ENCODE measurements at regions not wholly inside any gene's neighbourhood (a gene's known extent, or its start where the extent isn't known, plus 50 kb on each side); places are given as distances from the start of the nearest gene placed in this dataset.

- Histone ChIP-seq H3K9me2 (ENCODE audit: insufficient read depth, low read length) (no peaks in the 10 kb centered on the region), H3K27ac (ENCODE audit: low read length) (no peak overlapping the region), H3K9me3 (ENCODE audit: low read length) (no peaks in the 10 kb centered on the region), H2AFZ (ENCODE audit: low read depth, low read length) (no peak overlapping the region), H3K4me2 (ENCODE audit: low read length) (no peak overlapping the region), H4K20me1 (ENCODE audit: insufficient read depth) (no peaks in the 10 kb centered on the region), H3K4me3 (ENCODE audit: low read length) (no peak overlapping the region), H3K9ac (ENCODE audit: low read length) (no peak overlapping the region), H3K36me3 (ENCODE audit: insufficient read depth, low read length) (no peaks in the 10 kb centered on the region), H3F3A (ENCODE audit: insufficient read depth, low read length, poor library complexity, severe bottlenecking) (no peaks in the 10 kb centered on the region), H3K79me2 (replicated peaks; ENCODE audit: insufficient read depth, low read length) (no peaks in the 10 kb centered on the region), H3K27me3 (ENCODE audit: insufficient read depth, low read depth, low read length) (no peaks in the 10 kb centered on the region)
- TF ChIP-seq, protein P1, sequence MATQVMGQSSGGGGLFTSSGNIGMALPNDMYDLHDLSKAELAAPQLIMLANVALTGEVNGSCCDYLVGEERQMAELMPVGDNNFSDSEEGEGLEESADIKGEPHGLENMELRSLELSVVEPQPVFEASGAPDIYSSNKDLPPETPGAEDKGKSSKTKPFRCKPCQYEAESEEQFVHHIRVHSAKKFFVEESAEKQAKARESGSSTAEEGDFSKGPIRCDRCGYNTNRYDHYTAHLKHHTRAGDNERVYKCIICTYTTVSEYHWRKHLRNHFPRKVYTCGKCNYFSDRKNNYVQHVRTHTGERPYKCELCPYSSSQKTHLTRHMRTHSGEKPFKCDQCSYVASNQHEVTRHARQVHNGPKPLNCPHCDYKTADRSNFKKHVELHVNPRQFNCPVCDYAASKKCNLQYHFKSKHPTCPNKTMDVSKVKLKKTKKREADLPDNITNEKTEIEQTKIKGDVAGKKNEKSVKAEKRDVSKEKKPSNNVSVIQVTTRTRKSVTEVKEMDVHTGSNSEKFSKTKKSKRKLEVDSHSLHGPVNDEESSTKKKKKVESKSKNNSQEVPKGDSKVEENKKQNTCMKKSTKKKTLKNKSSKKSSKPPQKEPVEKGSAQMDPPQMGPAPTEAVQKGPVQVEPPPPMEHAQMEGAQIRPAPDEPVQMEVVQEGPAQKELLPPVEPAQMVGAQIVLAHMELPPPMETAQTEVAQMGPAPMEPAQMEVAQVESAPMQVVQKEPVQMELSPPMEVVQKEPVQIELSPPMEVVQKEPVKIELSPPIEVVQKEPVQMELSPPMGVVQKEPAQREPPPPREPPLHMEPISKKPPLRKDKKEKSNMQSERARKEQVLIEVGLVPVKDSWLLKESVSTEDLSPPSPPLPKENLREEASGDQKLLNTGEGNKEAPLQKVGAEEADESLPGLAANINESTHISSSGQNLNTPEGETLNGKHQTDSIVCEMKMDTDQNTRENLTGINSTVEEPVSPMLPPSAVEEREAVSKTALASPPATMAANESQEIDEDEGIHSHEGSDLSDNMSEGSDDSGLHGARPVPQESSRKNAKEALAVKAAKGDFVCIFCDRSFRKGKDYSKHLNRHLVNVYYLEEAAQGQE (IDR thresholded peaks at IDR 0.05; ENCODE audit: borderline replicate concordance), result no peak
- no peak for TF ChIP-seq CTCF (IDR thresholded peaks at IDR 0.05; ENCODE audit: poor library complexity, severe bottlenecking)
- no peak for TF ChIP-seq MXI1 (conservative IDR thresholded peaks at IDR 0.05; ENCODE audit: poor library complexity, severe bottlenecking)
- no peak for TF ChIP-seq EP300 (conservative IDR thresholded peaks at IDR 0.05; ENCODE audit: poor library complexity, severe bottlenecking)
- no peak for TF ChIP-seq POLR2AphosphoS5 (IDR thresholded peaks at IDR 0.05)
- no peak for TF ChIP-seq RAD21 (conservative IDR thresholded peaks at IDR 0.05)
These were observed 268.7 kb downstream of the EDEM1 start for GRCh38 chr3:5456199-5456598.

GRCh38 chr3:5458526-5458925 is 271.0 kb downstream of the EDEM1 start:
- H3K9me3 ChIP-seq (ENCODE audit: low read length), result no peaks in the 10 kb centered on the region
- H4K20me1 ChIP-seq (ENCODE audit: insufficient read depth), result no peaks in the 10 kb centered on the region
- H3K4me2 ChIP-seq (ENCODE audit: low read length), result no peak overlapping the region
- H3K36me3 ChIP-seq (ENCODE audit: insufficient read depth, low read length), result no peaks in the 10 kb centered on the region
- H3K27ac ChIP-seq (ENCODE audit: low read length), result no peak overlapping the region
- H3K27me3 ChIP-seq (ENCODE audit: insufficient read depth, low read depth, low read length), result no peaks in the 10 kb centered on the region
- no peaks in the 10 kb centered on the region for H3K79me2 ChIP-seq (replicated peaks; ENCODE audit: insufficient read depth, low read length)
- TF ChIP-seq, protein P1 (IDR thresholded peaks at IDR 0.05; ENCODE audit: borderline replicate concordance), result no peak
- TF ChIP-seq RAD21 (conservative IDR thresholded peaks at IDR 0.05) (no peak), MXI1 (conservative IDR thresholded peaks at IDR 0.05; ENCODE audit: poor library complexity, severe bottlenecking) (no peak), CTCF (IDR thresholded peaks at IDR 0.05; ENCODE audit: poor library complexity, severe bottlenecking) (no peak), EP300 (conservative IDR thresholded peaks at IDR 0.05; ENCODE audit: poor library complexity, severe bottlenecking) (no peak), EZH2 (IDR thresholded peaks at IDR 0.05; ENCODE audit: borderline replicate concordance, insufficient read depth, low read length, poor library complexity, severe bottlenecking) (no peak), POLR2AphosphoS5 (IDR thresholded peaks at IDR 0.05) (no peak), SMC3 (conservative IDR thresholded peaks at IDR 0.05; ENCODE audit: poor library complexity) (no peak), TAF1 (IDR thresholded peaks at IDR 0.05; ENCODE audit: low read depth) (no peak)
- no peak overlapping the region for H3K4me3 ChIP-seq (ENCODE audit: low read length)
- H3F3A ChIP-seq (ENCODE audit: insufficient read depth, low read length, poor library complexity, severe bottlenecking), result no peaks in the 10 kb centered on the region
- no peak overlapping the region for H3K9ac ChIP-seq (ENCODE audit: low read length)
- no peaks in the 10 kb centered on the region for H3K9me2 ChIP-seq (ENCODE audit: insufficient read depth, low read length)
- no peak overlapping the region for H2AFZ ChIP-seq (ENCODE audit: low read depth, low read length)
